Activated CD4-positive, alpha-beta T cell treated with anti-CD3 and anti-CD28 coated beads for 36 hours (primary cell): ENCODE measurements at regions not wholly inside any gene's neighbourhood (a gene's known extent, or its start where the extent isn't known, plus 50 kb on each side); places are given as distances from the start of the nearest gene placed in this dataset.
"Not testable (repeated sequence)": the region's sequence is repeated elsewhere in the genome, so short reads cannot be mapped to it uniquely, and the experiment has no call there.

Experiments used
- ATAC-seq: fragments of 200-7000 bp; cut with Tn5 transposase; one replicate; pipeline ENCODE4 v1.10.0; 2021; ENCODE audit warnings: mild to moderate bottlenecking, moderate library complexity
- CTCF ChIA-PET: fragments of 350-600 bp; sonication (Branson Sonifier 250); formaldehyde crosslinking; loops from one replicate; lab custom pipeline; 2021; ENCODE audit warnings: antibody characterized with exemption; lab: Charles Lee
- POLR2A ChIA-PET: fragments of 350-600 bp; sonication (Branson Sonifier 250); formaldehyde crosslinking; loops from one replicate; lab custom pipeline; 2021; ENCODE audit warnings: antibody characterized with exemption, inconsistent platforms; lab: Charles Lee
- DNase-seq: peaks from one replicate; pipeline ENCODE4 v3.0.0-alpha.2; 2020
- H3K27ac Mint-ChIP-seq: one replicate; pipeline ENCODE4 v1.8.0; 2021; ENCODE audit warnings: mixed read lengths
- H3K27me3 Mint-ChIP-seq: one replicate; pipeline ENCODE4 v1.8.0; 2021; ENCODE audit warnings: mixed read lengths
- H3K36me3 Mint-ChIP-seq: one replicate; pipeline ENCODE4 v1.8.0; 2021; ENCODE audit warnings: low read depth, mixed read lengths
- H3K4me1 Mint-ChIP-seq: one replicate; pipeline ENCODE4 v1.8.0; 2021; ENCODE audit warnings: mixed read lengths
- H3K4me3 Mint-ChIP-seq: one replicate; pipeline ENCODE4 v1.8.0; 2021; ENCODE audit warnings: mild to moderate bottlenecking, moderate library complexity, mixed read lengths
- H3K9me3 Mint-ChIP-seq: one replicate; pipeline ENCODE4 v1.8.0; 2021; ENCODE audit warnings: low read depth, mixed read lengths
- intact Hi-C, 2 experiments: fragments of 100-400 bp; cut with DNase I in 1 of 2; cut with micrococcal nuclease in 1 of 2; formaldehyde crosslinking; loops; one replicate each; pipeline versions ENCODE4 v1.14.2 to v1.15.1; 2022 to 2024; cut with DNase I, micrococcal nuclease

DNA sequence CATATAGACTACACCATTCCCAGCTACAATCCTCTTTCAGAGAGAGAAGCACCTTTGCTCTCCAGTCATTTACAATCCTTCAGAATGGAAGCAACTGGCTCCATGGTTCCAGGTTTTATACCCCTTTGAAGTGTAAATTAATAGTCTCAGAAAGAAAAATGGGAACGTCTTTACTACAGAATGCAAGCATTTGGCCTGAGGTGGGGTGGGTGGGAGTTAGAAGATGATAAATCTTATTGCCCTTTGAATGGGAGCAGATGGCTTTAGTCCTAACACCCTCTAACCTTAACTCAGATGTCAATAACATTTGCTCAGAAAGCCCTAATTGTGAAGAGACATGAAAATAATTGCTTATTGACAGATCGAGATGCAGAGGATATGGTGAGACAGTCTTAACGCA, 84.2 kb upstream of the KCNMA1 start:
- intact Hi-C loops = no loop called here
- DNase-seq = no peak
- CTCF ChIA-PET = no interaction called here
- Mint-ChIP-seq H3K9me3 (no peaks in the 10 kb centered on the region), H3K4me3 (no peak overlapping the region), H3K4me1 (peaks cover 2% of the 10 kb centered on the region), H3K36me3 (no peaks in the 10 kb centered on the region), H3K27me3 (peaks cover 5% of the 10 kb centered on the region), H3K27ac (no peak overlapping the region)
- POLR2A ChIA-PET = no interaction called here
- no peak for ATAC-seq

DNA sequence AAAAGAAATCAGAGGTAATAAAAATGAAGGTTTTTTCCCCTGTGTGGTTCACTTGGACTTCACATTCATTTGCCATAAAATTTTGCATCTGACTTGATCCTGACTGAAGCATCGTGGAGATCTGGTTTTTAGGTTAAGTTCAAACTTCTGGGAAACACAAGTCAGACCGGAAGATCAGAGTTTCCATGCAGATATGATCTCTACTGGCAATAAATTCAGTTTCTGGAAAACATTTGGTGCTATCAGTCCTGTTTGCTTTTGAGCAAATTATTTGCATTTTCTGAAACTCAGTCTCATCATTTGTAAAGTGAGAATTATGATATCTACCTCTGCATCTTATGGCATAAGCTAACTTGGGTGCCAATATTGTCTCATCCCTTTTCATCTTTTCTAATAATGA, 81.3 kb upstream of the KCNMA1 start:
- ATAC-seq = no peak
- Mint-ChIP-seq H3K27me3 (peaks cover 5% of the 10 kb centered on the region), H3K9me3 (no peaks in the 10 kb centered on the region), H3K4me1 (peaks cover 2% of the 10 kb centered on the region), H3K36me3 (no peaks in the 10 kb centered on the region), H3K27ac (no peak overlapping the region), H3K4me3 (no peak overlapping the region)
- DNase-seq = no peak
- POLR2A ChIA-PET = no interaction called here
- intact Hi-C loops = loop anchor here (1.0 to 10.0 kb wide), 3 partner anchors 38 to 1476 kb away; no protein-coding TSS in a partner anchor
- CTCF ChIA-PET = interaction anchor here (0.6 to 1.8 kb wide), 4 partner anchors 8 to 118 kb away, joined by 3 to 7 read pairs (median 3); no protein-coding TSS in a partner anchor

DNA sequence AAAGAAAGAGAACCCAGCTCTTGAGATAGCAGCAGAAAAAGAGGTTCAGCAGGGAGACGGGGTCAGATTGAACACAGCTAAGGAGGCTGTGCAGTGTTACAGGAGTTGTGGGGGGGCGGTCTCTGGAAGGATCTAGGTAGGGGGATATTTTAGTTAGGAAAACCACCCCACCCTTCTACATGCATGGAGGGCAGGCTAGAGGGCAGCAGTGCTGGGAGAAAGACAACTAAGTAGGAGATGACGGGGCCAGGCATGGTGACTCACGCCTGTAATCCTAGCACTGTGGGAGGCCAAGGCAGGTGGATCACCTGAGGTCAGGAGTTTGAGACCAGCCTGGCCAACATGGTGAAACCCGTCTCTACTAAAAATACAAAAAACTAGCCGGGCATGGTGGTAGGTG, 80.7 kb upstream of the KCNMA1 start:
- intact Hi-C loops = loop anchor here in 1 of 2 experiments (2.0 to 10.0 kb wide), 2 partner anchors 38 to 1476 kb away; no protein-coding TSS in a partner anchor
- POLR2A ChIA-PET, H3K4me1 Mint-ChIP-seq, H3K36me3 Mint-ChIP-seq, H3K4me3 Mint-ChIP-seq, ATAC-seq, DNase-seq, H3K9me3 Mint-ChIP-seq, H3K27ac Mint-ChIP-seq: not testable (repeated sequence)
- CTCF ChIA-PET = interaction anchor here (0.6 to 1.3 kb wide), 3 partner anchors 9 to 118 kb away, joined by 3 read pairs; no protein-coding TSS in a partner anchor
- H3K27me3 Mint-ChIP-seq = peaks cover 10% of the 10 kb centered on the region

DNA sequence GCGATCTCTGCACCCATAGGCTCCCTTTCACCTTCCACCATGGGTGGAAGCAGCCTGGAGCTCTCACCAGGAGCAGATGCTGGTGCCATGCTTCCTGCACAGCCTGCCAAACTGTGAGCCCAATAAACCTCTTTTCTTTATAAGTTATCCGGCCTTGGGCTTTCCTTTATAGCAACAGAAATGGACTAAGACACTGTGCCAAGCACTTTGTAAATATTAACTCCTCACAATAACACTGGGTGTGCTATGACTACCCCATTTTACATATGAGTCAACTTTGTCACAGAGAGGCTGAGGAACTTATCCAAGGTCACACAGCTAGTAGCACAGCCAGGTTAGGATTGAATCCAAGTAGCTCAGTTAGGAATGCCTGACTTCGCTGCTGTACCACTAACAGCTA, 79.7 kb upstream of the KCNMA1 start:
- Mint-ChIP-seq H3K9me3 (no peaks in the 10 kb centered on the region), H3K36me3 (no peaks in the 10 kb centered on the region), H3K4me3 (no peak overlapping the region), H3K27ac (no peak overlapping the region), H3K27me3 (peaks cover 10% of the 10 kb centered on the region), H3K4me1 (peaks cover 2% of the 10 kb centered on the region)
- ATAC-seq (no peak), DNase-seq (no peak)
- ChIA-PET CTCF (interaction anchor here (0.7 to 1.4 kb wide), 3 partner anchors 10 to 125 kb away, joined by 3 read pairs; no protein-coding TSS in a partner anchor), POLR2A (no interaction called here)
- intact Hi-C loops = loop anchor here in 1 of 2 experiments (10.0 kb wide), 1 partner anchor 1477 kb away; no protein-coding TSS in a partner anchor

DNA sequence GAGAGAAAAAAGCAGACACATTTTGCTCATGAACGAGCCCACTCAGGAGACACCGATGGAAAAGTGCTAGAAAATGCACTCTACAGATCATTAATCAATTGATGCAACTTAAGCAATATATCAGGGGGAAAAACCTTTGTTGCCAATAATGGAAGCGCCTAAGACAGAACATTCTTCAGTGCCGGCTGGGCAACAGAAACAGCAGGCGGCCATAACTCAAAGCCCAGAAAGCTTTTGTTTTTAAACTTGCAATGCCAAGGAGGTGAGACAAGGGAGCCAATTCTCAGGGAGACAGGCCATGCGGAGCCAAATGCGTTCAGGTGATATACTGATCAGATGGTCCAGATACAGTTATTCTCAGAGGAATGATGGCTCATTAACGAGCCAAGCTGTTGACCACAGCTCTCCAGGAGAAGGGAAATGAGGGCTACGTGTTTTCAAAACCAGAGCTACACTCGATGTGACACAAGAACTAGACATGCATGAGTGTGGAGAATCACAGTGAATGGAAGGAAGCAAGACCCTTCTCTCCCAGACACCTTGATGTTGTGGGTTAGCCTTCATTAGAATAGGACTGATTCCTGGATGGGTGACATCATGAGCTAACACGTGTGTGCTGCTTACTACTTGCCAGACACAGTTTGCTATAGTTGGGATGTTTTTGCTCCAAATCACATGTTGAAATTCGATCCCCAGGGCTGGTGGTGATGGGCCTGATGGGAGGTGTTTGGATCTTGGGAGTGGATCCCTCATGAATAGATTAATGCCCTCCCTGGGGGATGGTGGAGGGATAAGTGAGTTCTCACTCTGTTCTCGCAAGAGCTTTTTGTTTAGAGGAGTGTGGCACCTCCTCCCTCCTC, 79.1 kb upstream of the KCNMA1 start:
- Mint-ChIP-seq H3K4me1 (peaks cover 2% of the 10 kb centered on the region), H3K27me3 (peaks cover 10% of the 10 kb centered on the region), H3K9me3 (no peaks in the 10 kb centered on the region), H3K4me3 (no peak overlapping the region), H3K36me3 (no peaks in the 10 kb centered on the region), H3K27ac (no peak overlapping the region)
- ATAC-seq = no peak
- DNase-seq = no peak
- ChIA-PET CTCF (interaction anchor here (1.3 to 1.4 kb wide), 2 partner anchors 10 to 126 kb away, joined by 3 read pairs; no protein-coding TSS in a partner anchor), POLR2A (no interaction called here)
- intact Hi-C loops = loop anchor here in 1 of 2 experiments (10.0 kb wide), 1 partner anchor 1478 kb away; no protein-coding TSS in a partner anchor

DNA sequence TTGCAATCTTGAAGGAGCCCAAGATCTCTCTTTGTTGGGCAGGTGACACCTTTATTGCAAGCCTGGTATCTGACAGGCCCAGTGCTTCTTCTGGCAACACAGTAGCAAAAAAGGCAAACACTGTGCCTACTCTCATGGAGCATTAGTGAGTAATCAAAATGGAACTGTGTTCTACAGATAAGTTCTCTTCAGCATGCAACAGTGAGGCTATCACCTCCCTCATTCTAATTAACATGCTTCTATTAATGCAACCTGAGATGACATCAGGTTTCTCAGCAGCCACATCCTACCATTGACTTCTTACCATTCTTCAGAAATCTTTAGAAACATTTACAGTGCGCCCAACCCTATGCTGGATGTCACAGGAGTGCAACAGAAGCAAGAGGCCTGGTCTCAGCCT, 77.9 kb upstream of the KCNMA1 start:
- Mint-ChIP-seq H3K4me3 (no peak overlapping the region), H3K4me1 (peaks cover 11% of the 10 kb centered on the region), H3K27ac (no peak overlapping the region), H3K9me3 (no peaks in the 10 kb centered on the region), H3K27me3 (peaks cover 19% of the 10 kb centered on the region), H3K36me3 (no peaks in the 10 kb centered on the region)
- intact Hi-C loops = loop anchor here in 1 of 2 experiments (1.0 to 10.0 kb wide), 2 partner anchors 122 to 1479 kb away; no protein-coding TSS in a partner anchor
- ChIA-PET POLR2A (no interaction called here), CTCF (interaction anchor here (0.6 to 1.5 kb wide), 2 partner anchors 440 to 550 kb away, joined by 3 to 4 read pairs; no protein-coding TSS in a partner anchor)
- ATAC-seq = no peak
- DNase-seq = no peak

DNA sequence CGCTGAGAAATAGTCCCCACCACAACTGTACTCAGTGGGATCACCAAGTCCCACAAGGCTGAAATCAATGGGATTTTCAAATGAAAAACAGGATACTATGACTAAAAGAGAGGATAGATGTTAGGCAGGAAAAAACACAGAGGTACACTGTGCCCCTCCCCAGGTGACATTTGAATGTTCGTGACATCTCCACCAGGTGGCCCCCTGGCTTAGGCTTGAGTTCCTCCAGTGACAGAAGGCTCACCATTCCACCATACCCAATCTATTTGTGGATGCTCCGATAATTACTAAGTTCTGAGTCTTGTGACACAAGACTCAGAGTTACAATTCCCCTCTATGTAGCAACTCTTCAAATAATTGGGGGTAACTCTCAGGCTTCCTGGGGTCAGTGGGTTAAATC, 77.5 kb upstream of the KCNMA1 start:
- intact Hi-C loops = loop anchor here in 1 of 2 experiments (1.0 to 10.0 kb wide), 2 partner anchors 122 to 1480 kb away; no protein-coding TSS in a partner anchor
- ChIA-PET POLR2A (no interaction called here), CTCF (interaction anchor here (1.5 kb wide), 1 partner anchor 550 kb away, joined by 4 read pairs; no protein-coding TSS in a partner anchor)
- no peaks in the 10 kb centered on the region for H3K36me3 Mint-ChIP-seq
- no peak overlapping the region for H3K27ac Mint-ChIP-seq
- H3K4me1 Mint-ChIP-seq = peaks cover 15% of the 10 kb centered on the region
- no peak overlapping the region for H3K4me3 Mint-ChIP-seq
- no peaks in the 10 kb centered on the region for H3K9me3 Mint-ChIP-seq
- ATAC-seq (no peak), DNase-seq (peak; percentile 48)
- peaks cover 19% of the 10 kb centered on the region for H3K27me3 Mint-ChIP-seq

DNA sequence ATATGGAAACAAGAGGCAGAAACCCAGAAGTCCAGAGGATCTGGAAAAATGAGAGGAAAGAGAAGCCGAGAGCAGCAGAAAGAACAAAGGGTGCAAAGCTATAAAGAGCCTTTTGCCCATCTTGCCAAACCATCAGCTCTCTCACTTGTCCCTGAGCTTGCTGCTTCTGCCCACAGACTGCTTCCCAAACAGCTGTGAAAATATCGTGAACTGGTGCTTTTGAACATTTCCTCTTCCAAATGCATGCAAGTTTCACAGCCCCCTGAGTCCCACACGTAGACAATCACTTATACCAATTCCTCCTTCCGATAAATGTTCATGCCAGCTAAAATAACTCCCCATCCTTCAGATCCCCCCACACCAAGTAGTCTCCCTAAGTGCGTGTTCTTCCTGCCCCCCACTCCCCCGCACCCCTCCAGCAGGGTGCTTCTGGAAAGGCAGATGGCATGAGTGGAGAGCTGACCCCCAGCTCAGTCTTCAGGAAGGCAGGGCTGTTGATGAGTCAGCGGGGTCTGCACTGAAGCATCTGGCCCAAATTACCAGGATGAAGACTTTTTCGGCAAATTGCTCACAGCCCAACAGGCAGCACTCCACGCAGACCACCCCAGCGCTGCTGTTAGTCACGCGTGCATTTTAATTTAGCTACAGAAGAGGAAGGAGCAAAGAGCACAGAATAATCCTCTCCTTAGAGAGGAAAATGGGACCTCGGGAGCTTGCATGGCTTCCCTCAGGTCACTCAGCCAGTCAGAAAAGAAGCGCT, 76.1 kb upstream of the KCNMA1 start:
- Mint-ChIP-seq H3K36me3 (no peaks in the 10 kb centered on the region), H3K27me3 (peaks cover 19% of the 10 kb centered on the region), H3K4me1 (peaks cover 14% of the 10 kb centered on the region), H3K9me3 (no peaks in the 10 kb centered on the region), H3K4me3 (no peak overlapping the region), H3K27ac (no peak overlapping the region)
- intact Hi-C loops = loop anchor here in 1 of 2 experiments (10.0 kb wide), 1 partner anchor 1481 kb away; no protein-coding TSS in a partner anchor
- ATAC-seq = no peak
- ChIA-PET CTCF (interaction anchor here (0.6 to 3.4 kb wide), 11 partner anchors 9 to 552 kb away, joined by 3 to 19 read pairs (median 3); partner anchors contain the start of gene DLG5), POLR2A (no interaction called here)
- no peak for DNase-seq

DNA sequence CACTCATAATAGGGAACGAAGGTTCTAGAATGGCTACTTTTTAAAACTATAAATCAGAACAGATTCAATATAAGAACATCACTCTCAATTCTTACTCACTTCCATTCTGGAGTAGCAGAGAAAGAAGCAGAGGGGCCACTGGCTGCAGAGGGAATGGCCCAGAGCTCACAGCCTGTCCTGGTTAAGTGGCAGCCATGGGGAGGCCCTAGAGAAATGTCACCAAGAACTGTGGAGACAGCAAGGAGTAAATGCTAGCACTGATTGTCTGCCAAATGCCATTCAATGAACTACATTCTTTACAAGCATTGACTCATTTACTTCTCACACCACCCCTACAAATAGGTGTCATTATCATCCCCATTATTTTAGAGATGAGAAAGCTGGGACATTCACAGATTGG, 74.6 kb upstream of the KCNMA1 start:
- no peaks in the 10 kb centered on the region for H3K9me3 Mint-ChIP-seq
- H3K36me3 Mint-ChIP-seq = no peaks in the 10 kb centered on the region
- no peak for DNase-seq
- no peak overlapping the region for H3K27ac Mint-ChIP-seq
- ATAC-seq = no peak
- H3K4me1 Mint-ChIP-seq = peaks cover 14% of the 10 kb centered on the region
- ChIA-PET CTCF (interaction anchor here (0.7 to 3.4 kb wide), 21 partner anchors 12 to 564 kb away, joined by 3 to 19 read pairs (median 4); no protein-coding TSS in a partner anchor), POLR2A (no interaction called here)
- peaks cover 17% of the 10 kb centered on the region for H3K27me3 Mint-ChIP-seq
- intact Hi-C loops = loop anchor here in 1 of 2 experiments (10.0 kb wide), 1 partner anchor 1483 kb away; no protein-coding TSS in a partner anchor
- H3K4me3 Mint-ChIP-seq = no peak overlapping the region

DNA sequence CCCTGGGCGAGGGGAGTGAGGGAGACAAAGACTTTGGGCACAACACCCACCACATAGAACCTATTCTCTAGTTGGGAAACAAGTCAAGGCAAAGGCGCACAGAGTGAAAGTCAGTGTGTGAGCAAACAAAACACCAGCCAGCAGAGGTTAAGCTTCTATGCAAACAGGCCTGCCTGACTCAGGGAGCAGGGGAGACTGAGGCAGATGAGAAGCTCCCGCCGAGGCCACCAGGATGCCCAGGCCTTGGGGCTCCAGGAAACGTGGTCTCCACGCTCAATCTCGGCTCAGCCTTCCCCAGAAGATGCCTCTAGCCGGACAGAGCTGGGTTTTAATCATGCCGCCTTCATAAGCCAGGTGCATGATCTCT, 74.1 kb upstream of the KCNMA1 start:
- no peaks in the 10 kb centered on the region for H3K9me3 Mint-ChIP-seq
- no peak for DNase-seq
- ATAC-seq = no peak
- intact Hi-C loops = loop anchor here (1.0 to 10.0 kb wide), 5 partner anchors 67 to 1483 kb away; no protein-coding TSS in a partner anchor
- no peak overlapping the region for H3K27ac Mint-ChIP-seq
- ChIA-PET POLR2A (no interaction called here), CTCF (interaction anchor here (0.6 to 3.4 kb wide), 30 partner anchors 10 to 1018 kb away, joined by 3 to 19 read pairs (median 4); no protein-coding TSS in a partner anchor)
- H3K4me3 Mint-ChIP-seq = no peak overlapping the region
- H3K27me3 Mint-ChIP-seq = peaks cover 17% of the 10 kb centered on the region
- H3K36me3 Mint-ChIP-seq = no peaks in the 10 kb centered on the region
- peaks cover 14% of the 10 kb centered on the region for H3K4me1 Mint-ChIP-seq
